ENCODE measurements at regions not wholly inside any gene's neighbourhood (a gene's known extent, or its start where the extent isn't known, plus 50 kb on each side); places are given as distances from the start of the nearest gene placed in this dataset.

DNA sequence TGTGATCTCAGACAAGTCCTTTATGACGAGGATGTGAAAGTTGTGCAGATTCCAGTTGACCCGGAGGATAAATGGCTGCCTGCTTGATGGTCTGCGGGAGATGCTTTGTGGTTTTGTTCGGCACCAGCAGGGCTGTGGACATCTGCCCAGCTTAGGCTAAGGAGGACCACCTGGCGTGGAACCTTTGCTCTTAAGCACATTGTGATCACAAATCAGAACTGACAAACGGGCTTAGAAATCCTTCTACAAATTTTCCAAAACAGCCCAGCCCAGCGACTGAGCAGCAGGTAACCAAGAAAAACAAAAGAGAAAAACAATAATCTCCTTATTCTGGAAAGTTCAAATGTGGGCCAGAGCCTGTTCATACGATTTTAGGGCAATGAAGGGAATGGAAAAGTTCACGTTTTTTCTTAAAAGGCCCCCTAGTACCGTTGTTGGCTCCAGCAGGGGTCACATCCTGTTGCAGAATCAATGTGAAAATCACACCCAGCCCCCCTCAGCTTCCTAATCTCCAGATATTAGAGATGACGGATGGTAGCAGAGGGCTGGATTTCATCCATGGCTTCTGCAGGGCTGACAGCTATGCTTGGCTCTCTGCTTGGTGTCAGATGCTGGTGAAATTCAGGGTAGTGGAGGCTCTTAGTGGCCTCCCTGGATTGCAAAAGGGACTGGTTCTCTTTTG is 81.1 kb upstream of the RFLNA start:
- TF ChIP-seq, protein P1, sequence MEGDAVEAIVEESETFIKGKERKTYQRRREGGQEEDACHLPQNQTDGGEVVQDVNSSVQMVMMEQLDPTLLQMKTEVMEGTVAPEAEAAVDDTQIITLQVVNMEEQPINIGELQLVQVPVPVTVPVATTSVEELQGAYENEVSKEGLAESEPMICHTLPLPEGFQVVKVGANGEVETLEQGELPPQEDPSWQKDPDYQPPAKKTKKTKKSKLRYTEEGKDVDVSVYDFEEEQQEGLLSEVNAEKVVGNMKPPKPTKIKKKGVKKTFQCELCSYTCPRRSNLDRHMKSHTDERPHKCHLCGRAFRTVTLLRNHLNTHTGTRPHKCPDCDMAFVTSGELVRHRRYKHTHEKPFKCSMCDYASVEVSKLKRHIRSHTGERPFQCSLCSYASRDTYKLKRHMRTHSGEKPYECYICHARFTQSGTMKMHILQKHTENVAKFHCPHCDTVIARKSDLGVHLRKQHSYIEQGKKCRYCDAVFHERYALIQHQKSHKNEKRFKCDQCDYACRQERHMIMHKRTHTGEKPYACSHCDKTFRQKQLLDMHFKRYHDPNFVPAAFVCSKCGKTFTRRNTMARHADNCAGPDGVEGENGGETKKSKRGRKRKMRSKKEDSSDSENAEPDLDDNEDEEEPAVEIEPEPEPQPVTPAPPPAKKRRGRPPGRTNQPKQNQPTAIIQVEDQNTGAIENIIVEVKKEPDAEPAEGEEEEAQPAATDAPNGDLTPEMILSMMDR (IDR thresholded peaks at IDR 0.05; ENCODE audit: insufficient read depth, low read depth, low read length), result no peak
- TF ChIP-seq EZH2 (IDR thresholded peaks at IDR 0.05; ENCODE audit: insufficient read depth, low read length), result no peak
